ENCODE measurements at regions not wholly inside any gene's neighbourhood (a gene's known extent, or its start where the extent isn't known, plus 50 kb on each side); places are given as distances from the start of the nearest gene placed in this dataset.
"Not testable (repeated sequence)": the region's sequence is repeated elsewhere in the genome, so short reads cannot be mapped to it uniquely, and the experiment has no call there.

- H3K27ac ChIP-seq (ENCODE audit: low read length), result no peak overlapping the region
- H3K27me3 ChIP-seq (ENCODE audit: control insufficient read depth, insufficient read depth, low read length), result no peaks in the 10 kb centered on the region
- H3K4me3 ChIP-seq (ENCODE audit: low read length), result no peak overlapping the region
- H3K4me1 ChIP-seq (ENCODE audit: control insufficient read depth, insufficient read depth, low read length), result no peaks in the 10 kb centered on the region
- no peaks in the 10 kb centered on the region for H3K36me3 ChIP-seq (ENCODE audit: control insufficient read depth, insufficient read depth, low read length)
- H3K9me3 ChIP-seq (ENCODE audit: control insufficient read depth, low read depth, low read length), result no peaks in the 10 kb centered on the region
- WGBS (ENCODE audit: insufficient coverage, low lambda C conversion rate), result no CpG with 5 or more reads among the region's 1 CpG
- no peak for DNase-seq
Measured at GRCh38 chr11:96736601-96737000, 346.8 kb downstream of the JRKL start.

- no peak overlapping the region for H3K27ac ChIP-seq (ENCODE audit: low read length)
- no peak overlapping the region for H3K4me3 ChIP-seq (ENCODE audit: low read length)
- H3K36me3 ChIP-seq (ENCODE audit: control insufficient read depth, insufficient read depth, low read length), result no peaks in the 10 kb centered on the region
- no peak for DNase-seq
- no peaks in the 10 kb centered on the region for H3K9me3 ChIP-seq (ENCODE audit: control insufficient read depth, low read depth, low read length)
- H3K27me3 ChIP-seq (ENCODE audit: control insufficient read depth, insufficient read depth, low read length), result no peaks in the 10 kb centered on the region
- no peaks in the 10 kb centered on the region for H3K4me1 ChIP-seq (ENCODE audit: control insufficient read depth, insufficient read depth, low read length)
- WGBS (ENCODE audit: insufficient coverage, low lambda C conversion rate), result no CpG with 5 or more reads among the region's 3 CpGs
Measured at GRCh38 chr11:96738311-96738710, 348.5 kb downstream of the JRKL start.

- no peak overlapping the region for H3K27ac ChIP-seq (ENCODE audit: low read length)
- DNase-seq, result no peak
- no peaks in the 10 kb centered on the region for H3K9me3 ChIP-seq (ENCODE audit: control insufficient read depth, low read depth, low read length)
- no peaks in the 10 kb centered on the region for H3K36me3 ChIP-seq (ENCODE audit: control insufficient read depth, insufficient read depth, low read length)
- WGBS (ENCODE audit: insufficient coverage, low lambda C conversion rate), result no CpG with 5 or more reads among the region's 5 CpGs
- no peak overlapping the region for H3K4me3 ChIP-seq (ENCODE audit: low read length)
- H3K4me1 ChIP-seq (ENCODE audit: control insufficient read depth, insufficient read depth, low read length), result no peaks in the 10 kb centered on the region
- H3K27me3 ChIP-seq (ENCODE audit: control insufficient read depth, insufficient read depth, low read length), result no peaks in the 10 kb centered on the region
Measured at GRCh38 chr11:96741068-96741467, 351.3 kb downstream of the JRKL start.

- Histone ChIP-seq H3K4me1 (ENCODE audit: control insufficient read depth, insufficient read depth, low read length) (no peaks in the 10 kb centered on the region), H3K27ac (ENCODE audit: low read length) (no peak overlapping the region), H3K9me3 (ENCODE audit: control insufficient read depth, low read depth, low read length) (no peaks in the 10 kb centered on the region), H3K36me3 (ENCODE audit: control insufficient read depth, insufficient read depth, low read length) (no peaks in the 10 kb centered on the region), H3K27me3 (ENCODE audit: control insufficient read depth, insufficient read depth, low read length) (no peaks in the 10 kb centered on the region), H3K4me3 (ENCODE audit: low read length) (no peak overlapping the region)
- no CpG with 5 or more reads among the region's 1 CpG for WGBS (ENCODE audit: insufficient coverage, low lambda C conversion rate)
- DNase-seq, result no peak
Measured at GRCh38 chr11:96744697-96745096, 354.9 kb downstream of the JRKL start.

- WGBS (ENCODE audit: insufficient coverage, low lambda C conversion rate), result no CpG with 5 or more reads among the region's 2 CpGs
- Histone ChIP-seq H3K4me3 (ENCODE audit: low read length) (no peak overlapping the region), H3K27me3 (ENCODE audit: control insufficient read depth, insufficient read depth, low read length) (no peaks in the 10 kb centered on the region), H3K36me3 (ENCODE audit: control insufficient read depth, insufficient read depth, low read length) (no peaks in the 10 kb centered on the region), H3K4me1 (ENCODE audit: control insufficient read depth, insufficient read depth, low read length) (no peaks in the 10 kb centered on the region), H3K9me3 (ENCODE audit: control insufficient read depth, low read depth, low read length) (no peaks in the 10 kb centered on the region), H3K27ac (ENCODE audit: low read length) (no peak overlapping the region)
- DNase-seq, result no peak
Measured at GRCh38 chr11:96748639-96749370, 359.0 kb downstream of the JRKL start.

GRCh38 chr11:96751807-96752206 is 362.0 kb downstream of the JRKL start:
- not testable (repeated sequence) for DNase-seq; H3K4me1 ChIP-seq (ENCODE audit: control insufficient read depth, insufficient read depth, low read length); H3K36me3 ChIP-seq (ENCODE audit: control insufficient read depth, insufficient read depth, low read length); H3K27ac ChIP-seq (ENCODE audit: low read length); H3K9me3 ChIP-seq (ENCODE audit: control insufficient read depth, low read depth, low read length); H3K4me3 ChIP-seq (ENCODE audit: low read length); H3K27me3 ChIP-seq (ENCODE audit: control insufficient read depth, insufficient read depth, low read length)
- WGBS (ENCODE audit: insufficient coverage, low lambda C conversion rate), result no CpG with 5 or more reads among the region's 2 CpGs

- no peak overlapping the region for H3K27ac ChIP-seq (ENCODE audit: low read length)
- no peaks in the 10 kb centered on the region for H3K4me1 ChIP-seq (ENCODE audit: control insufficient read depth, insufficient read depth, low read length)
- H3K36me3 ChIP-seq (ENCODE audit: control insufficient read depth, insufficient read depth, low read length), result no peaks in the 10 kb centered on the region
- no peaks in the 10 kb centered on the region for H3K27me3 ChIP-seq (ENCODE audit: control insufficient read depth, insufficient read depth, low read length)
- no peak for DNase-seq
- H3K9me3 ChIP-seq (ENCODE audit: control insufficient read depth, low read depth, low read length), result no peaks in the 10 kb centered on the region
- WGBS (ENCODE audit: insufficient coverage, low lambda C conversion rate), result 100% methylated on average over 1 of the region's 2 CpGs
- H3K4me3 ChIP-seq (ENCODE audit: low read length), result no peak overlapping the region
Measured at GRCh38 chr11:96752221-96752620, 362.4 kb downstream of the JRKL start.

GRCh38 chr11:96753997-96754396 is 364.2 kb downstream of the JRKL start:
- no peaks in the 10 kb centered on the region for H3K9me3 ChIP-seq (ENCODE audit: control insufficient read depth, low read depth, low read length)
- 86% methylated on average over 1 of the region's 2 CpGs for WGBS (ENCODE audit: insufficient coverage, low lambda C conversion rate)

GRCh38 chr11:96755209-96755608 is 365.4 kb downstream of the JRKL start:
- no CpG with 5 or more reads among the region's 2 CpGs for WGBS (ENCODE audit: insufficient coverage, low lambda C conversion rate)
- no peak overlapping the region for H3K4me3 ChIP-seq (ENCODE audit: low read length)
- no peak for DNase-seq

More at GRCh38 chr11:96753997-96754396, 364.2 kb downstream of the JRKL start:
- Histone ChIP-seq H3K4me3 (ENCODE audit: low read length) (no peak overlapping the region), H3K27ac (ENCODE audit: low read length) (no peak overlapping the region), H3K4me1 (ENCODE audit: control insufficient read depth, insufficient read depth, low read length) (no peaks in the 10 kb centered on the region), H3K27me3 (ENCODE audit: control insufficient read depth, insufficient read depth, low read length) (no peaks in the 10 kb centered on the region), H3K36me3 (ENCODE audit: control insufficient read depth, insufficient read depth, low read length) (no peaks in the 10 kb centered on the region)
- no peak for DNase-seq

GRCh38 chr11:96755752-96756151 is 365.9 kb downstream of the JRKL start:
- no peaks in the 10 kb centered on the region for H3K27me3 ChIP-seq (ENCODE audit: control insufficient read depth, insufficient read depth, low read length)
- H3K4me3 ChIP-seq (ENCODE audit: low read length), result no peak overlapping the region
- no peak overlapping the region for H3K27ac ChIP-seq (ENCODE audit: low read length)
- no CpG with 5 or more reads among the region's 8 CpGs for WGBS (ENCODE audit: insufficient coverage, low lambda C conversion rate)
- no peaks in the 10 kb centered on the region for H3K36me3 ChIP-seq (ENCODE audit: control insufficient read depth, insufficient read depth, low read length)
- H3K4me1 ChIP-seq (ENCODE audit: control insufficient read depth, insufficient read depth, low read length), result no peaks in the 10 kb centered on the region
- DNase-seq, result no peak
- no peaks in the 10 kb centered on the region for H3K9me3 ChIP-seq (ENCODE audit: control insufficient read depth, low read depth, low read length)

More at GRCh38 chr11:96755209-96755608, 365.4 kb downstream of the JRKL start:
- Histone ChIP-seq H3K36me3 (ENCODE audit: control insufficient read depth, insufficient read depth, low read length) (no peaks in the 10 kb centered on the region), H3K27ac (ENCODE audit: low read length) (no peak overlapping the region), H3K4me1 (ENCODE audit: control insufficient read depth, insufficient read depth, low read length) (no peaks in the 10 kb centered on the region), H3K27me3 (ENCODE audit: control insufficient read depth, insufficient read depth, low read length) (no peaks in the 10 kb centered on the region), H3K9me3 (ENCODE audit: control insufficient read depth, low read depth, low read length) (no peaks in the 10 kb centered on the region)

- Histone ChIP-seq H3K9me3 (ENCODE audit: control insufficient read depth, low read depth, low read length) (no peaks in the 10 kb centered on the region), H3K27me3 (ENCODE audit: control insufficient read depth, insufficient read depth, low read length) (no peaks in the 10 kb centered on the region), H3K4me1 (ENCODE audit: control insufficient read depth, insufficient read depth, low read length) (no peaks in the 10 kb centered on the region), H3K36me3 (ENCODE audit: control insufficient read depth, insufficient read depth, low read length) (no peaks in the 10 kb centered on the region), H3K27ac (ENCODE audit: low read length) (no peak overlapping the region), H3K4me3 (ENCODE audit: low read length) (no peak overlapping the region)
- no peak for DNase-seq
- 44% methylated on average over 1 of the region's 1 CpG for WGBS (ENCODE audit: insufficient coverage, low lambda C conversion rate)
Measured at GRCh38 chr11:96758957-96759356, 369.1 kb downstream of the JRKL start.

All from large intestine (tissue), 3 donors.